Activated CD4-positive, alpha-beta T cell treated with anti-CD3 and anti-CD28 coated beads for 36 hours (primary cell): ENCODE measurements at regions not wholly inside any gene's neighbourhood (a gene's known extent, or its start where the extent isn't known, plus 50 kb on each side); places are given as distances from the start of the nearest gene placed in this dataset.
"Not testable (repeated sequence)": the region's sequence is repeated elsewhere in the genome, so short reads cannot be mapped to it uniquely, and the experiment has no call there.

ENCODE experiments used
- ATAC-seq: fragments of 200-7000 bp; cut with Tn5 transposase; one replicate; pipeline ENCODE4 v1.10.0; 2021; ENCODE audit warnings: mild to moderate bottlenecking, moderate library complexity
- CTCF ChIA-PET: fragments of 350-600 bp; sonication (Branson Sonifier 250); formaldehyde crosslinking; loops from one replicate; lab custom pipeline; 2021; ENCODE audit warnings: antibody characterized with exemption; lab: Charles Lee
- POLR2A ChIA-PET: fragments of 350-600 bp; sonication (Branson Sonifier 250); formaldehyde crosslinking; loops from one replicate; lab custom pipeline; 2021; ENCODE audit warnings: antibody characterized with exemption, inconsistent platforms; lab: Charles Lee
- DNase-seq: peaks from one replicate; pipeline ENCODE4 v3.0.0-alpha.2; 2020
- H3K27ac Mint-ChIP-seq: one replicate; pipeline ENCODE4 v1.8.0; 2021; ENCODE audit warnings: mixed read lengths
- H3K27me3 Mint-ChIP-seq: one replicate; pipeline ENCODE4 v1.8.0; 2021; ENCODE audit warnings: mixed read lengths
- H3K36me3 Mint-ChIP-seq: one replicate; pipeline ENCODE4 v1.8.0; 2021; ENCODE audit warnings: low read depth, mixed read lengths
- H3K4me1 Mint-ChIP-seq: one replicate; pipeline ENCODE4 v1.8.0; 2021; ENCODE audit warnings: mixed read lengths
- H3K4me3 Mint-ChIP-seq: one replicate; pipeline ENCODE4 v1.8.0; 2021; ENCODE audit warnings: mild to moderate bottlenecking, moderate library complexity, mixed read lengths
- H3K9me3 Mint-ChIP-seq: one replicate; pipeline ENCODE4 v1.8.0; 2021; ENCODE audit warnings: low read depth, mixed read lengths
- intact Hi-C, 2 experiments: fragments of 100-400 bp; cut with DNase I in 1 of 2; cut with micrococcal nuclease in 1 of 2; formaldehyde crosslinking; loops; one replicate each; pipeline versions ENCODE4 v1.14.2 to v1.15.1; 2022 to 2024; cut with DNase I, micrococcal nuclease

GRCh38 chrX:1099146-1099770 lies 113.2 kb downstream of the CRLF2 start:
- peaks cover 2% of the 10 kb centered on the region for H3K27me3 Mint-ChIP-seq
- CTCF ChIA-PET: no interaction called here
- H3K36me3 Mint-ChIP-seq: no peaks in the 10 kb centered on the region
- no peak overlapping the region for H3K4me3 Mint-ChIP-seq
- no peak for DNase-seq
- intact Hi-C loops: no loop called here
- H3K4me1 Mint-ChIP-seq: no peaks in the 10 kb centered on the region
- POLR2A ChIA-PET: no interaction called here
- H3K9me3 Mint-ChIP-seq: peaks cover 10% of the 10 kb centered on the region
- no peak overlapping the region for H3K27ac Mint-ChIP-seq
- no peak for ATAC-seq

- Mint-ChIP-seq H3K4me3 (no peak overlapping the region), H3K27me3 (peaks cover 2% of the 10 kb centered on the region), H3K9me3 (peaks cover 10% of the 10 kb centered on the region), H3K4me1 (peaks cover 10% of the 10 kb centered on the region), H3K27ac (no peak overlapping the region), H3K36me3 (no peaks in the 10 kb centered on the region)
- ChIA-PET CTCF (no interaction called here), POLR2A (no interaction called here)
- no peak for DNase-seq
- intact Hi-C loops: no loop called here
- no peak for ATAC-seq
Measured at GRCh38 chrX:1097328-1097727, 115.1 kb downstream of the CRLF2 start.

GRCh38 chrX:1094566-1095333 lies 117.7 kb downstream of the CRLF2 start:
- intact Hi-C loops: no loop called here
- POLR2A ChIA-PET: no interaction called here
- no peak overlapping the region for H3K27ac Mint-ChIP-seq

GRCh38 chrX:1093586-1094421 lies 118.6 kb downstream of the CRLF2 start:
- ATAC-seq: peak; percentile 24
- no peaks in the 10 kb centered on the region for H3K36me3 Mint-ChIP-seq
- CTCF ChIA-PET: no interaction called here

More at GRCh38 chrX:1094566-1095333, 117.7 kb downstream of the CRLF2 start:
- H3K4me1 Mint-ChIP-seq: peaks cover 10% of the 10 kb centered on the region
- H3K27me3 Mint-ChIP-seq: peaks cover 2% of the 10 kb centered on the region
- CTCF ChIA-PET: no interaction called here
- peaks cover 10% of the 10 kb centered on the region for H3K9me3 Mint-ChIP-seq
- DNase-seq: no peak
- H3K36me3 Mint-ChIP-seq: no peaks in the 10 kb centered on the region
- H3K4me3 Mint-ChIP-seq: no peak overlapping the region
- ATAC-seq: no peak

GRCh38 chrX:1093121-1093520 lies 119.3 kb downstream of the CRLF2 start:
- peak; percentile 99 for ATAC-seq
- peak overlapping the region; percentile 85 for H3K27ac Mint-ChIP-seq
- peak overlapping the region; percentile 66 for H3K4me3 Mint-ChIP-seq
- peak; percentile 70 for DNase-seq
- peaks cover 10% of the 10 kb centered on the region for H3K4me1 Mint-ChIP-seq
- H3K27me3 Mint-ChIP-seq: no peaks in the 10 kb centered on the region
- intact Hi-C loops: no loop called here
- peaks cover 10% of the 10 kb centered on the region for H3K9me3 Mint-ChIP-seq
- POLR2A ChIA-PET: no interaction called here
- no peaks in the 10 kb centered on the region for H3K36me3 Mint-ChIP-seq
- CTCF ChIA-PET: no interaction called here

More at GRCh38 chrX:1093586-1094421, 118.6 kb downstream of the CRLF2 start:
- POLR2A ChIA-PET: no interaction called here
- Mint-ChIP-seq H3K9me3 (peaks cover 10% of the 10 kb centered on the region), H3K27ac (peak overlapping the region; percentile 85), H3K4me1 (peaks cover 10% of the 10 kb centered on the region), H3K27me3 (no peaks in the 10 kb centered on the region), H3K4me3 (peak overlapping the region; percentile 66)
- no peak for DNase-seq
- intact Hi-C loops: no loop called here

- ATAC-seq (peak; percentile 69), DNase-seq (peak; percentile 9)
- H3K9me3 Mint-ChIP-seq: peaks cover 24% of the 10 kb centered on the region
- no peak overlapping the region for H3K4me3 Mint-ChIP-seq
- ChIA-PET CTCF (no interaction called here), POLR2A (no interaction called here)
- intact Hi-C loops: no loop called here
- peaks cover 6% of the 10 kb centered on the region for H3K27me3 Mint-ChIP-seq
- H3K27ac Mint-ChIP-seq: no peak overlapping the region
- H3K36me3 Mint-ChIP-seq: no peaks in the 10 kb centered on the region
- H3K4me1 Mint-ChIP-seq: no peaks in the 10 kb centered on the region
Measured at GRCh38 chrX:1086444-1087409, 125.7 kb downstream of the CRLF2 start.

- ATAC-seq, H3K36me3 Mint-ChIP-seq, DNase-seq, H3K4me3 Mint-ChIP-seq, CTCF ChIA-PET, POLR2A ChIA-PET, H3K27me3 Mint-ChIP-seq, H3K27ac Mint-ChIP-seq, H3K4me1 Mint-ChIP-seq, intact Hi-C loops: not testable (repeated sequence)
- H3K9me3 Mint-ChIP-seq: peaks cover 24% of the 10 kb centered on the region
Measured at GRCh38 chrX:1085871-1086270, 126.6 kb downstream of the CRLF2 start.

GRCh38 chrX:1084689-1085088 lies 127.8 kb downstream of the CRLF2 start:
- Mint-ChIP-seq H3K36me3 (no peaks in the 10 kb centered on the region), H3K9me3 (peaks cover 24% of the 10 kb centered on the region), H3K27ac (no peak overlapping the region), H3K4me3 (no peak overlapping the region), H3K4me1 (no peaks in the 10 kb centered on the region), H3K27me3 (peaks cover 6% of the 10 kb centered on the region)
- ChIA-PET CTCF (no interaction called here), POLR2A (no interaction called here)
- DNase-seq: no peak
- intact Hi-C loops: no loop called here
- ATAC-seq: no peak

- peaks cover 5% of the 10 kb centered on the region for H3K4me1 Mint-ChIP-seq
- DNase-seq: peak; percentile 12
- H3K9me3 Mint-ChIP-seq: peaks cover 11% of the 10 kb centered on the region
- POLR2A ChIA-PET: no interaction called here
- peaks cover 6% of the 10 kb centered on the region for H3K27me3 Mint-ChIP-seq
- ATAC-seq: no peak
- H3K4me3 Mint-ChIP-seq: no peak overlapping the region
- no peak overlapping the region for H3K27ac Mint-ChIP-seq
- CTCF ChIA-PET: no interaction called here
- intact Hi-C loops: no loop called here
- H3K36me3 Mint-ChIP-seq: peaks cover 2% of the 10 kb centered on the region
Measured at GRCh38 chrX:1076871-1077651, 135.4 kb downstream of the CRLF2 start.

- H3K9me3 Mint-ChIP-seq: peaks cover 11% of the 10 kb centered on the region
- no peak overlapping the region for H3K4me3 Mint-ChIP-seq
- H3K4me1 Mint-ChIP-seq: peaks cover 5% of the 10 kb centered on the region
- ChIA-PET CTCF (no interaction called here), POLR2A (no interaction called here)
- H3K27me3 Mint-ChIP-seq: peaks cover 6% of the 10 kb centered on the region
- intact Hi-C loops: no loop called here
- no peak for DNase-seq
- no peak for ATAC-seq
- H3K36me3 Mint-ChIP-seq: peaks cover 2% of the 10 kb centered on the region
- H3K27ac Mint-ChIP-seq: no peak overlapping the region
Measured at GRCh38 chrX:1075741-1076140, 136.7 kb downstream of the CRLF2 start.
